ENCODE measurements at regions not wholly inside any gene's neighbourhood (a gene's known extent, or its start where the extent isn't known, plus 50 kb on each side); places are given as distances from the start of the nearest gene placed in this dataset.

DNA sequence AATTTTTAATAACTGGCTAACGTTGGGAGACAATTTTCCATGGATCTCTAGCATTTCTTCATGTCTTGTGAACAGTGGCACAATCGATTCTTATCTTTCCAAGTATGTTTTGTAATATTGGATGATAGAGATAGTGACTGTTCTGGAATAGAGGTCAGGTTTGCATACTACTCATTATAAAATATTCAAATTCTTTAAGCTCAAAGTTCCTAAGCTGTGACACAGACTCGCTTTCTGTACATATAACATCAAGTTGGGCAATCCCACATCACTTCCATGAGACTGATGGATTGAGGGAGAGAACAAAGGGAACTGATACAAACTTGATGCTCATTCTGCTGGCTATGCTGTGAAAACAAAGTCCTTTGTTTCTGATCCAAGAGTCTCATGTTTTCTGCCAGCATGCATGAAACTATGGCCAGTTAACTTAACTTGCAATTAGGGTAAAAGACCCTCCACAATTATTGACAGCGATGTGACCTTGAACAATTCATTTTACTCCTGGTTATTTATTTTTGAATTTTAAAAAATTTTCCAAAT, 392.4 kb downstream of the TTLL7 start:
- POLR2A ChIA-PET = no interaction called here
- Mint-ChIP-seq H3K9me3 (no peaks in the 10 kb centered on the region), H3K36me3 (ENCODE audit: low read depth) (no peaks in the 10 kb centered on the region), H3K27ac (no peak overlapping the region), H3K4me3 (no peak overlapping the region), H3K27me3 (no peaks in the 10 kb centered on the region), H3K4me1 (ENCODE audit: low read depth) (peaks cover 4% of the 10 kb centered on the region)
- Histone ChIP-seq H3K4me3 (ENCODE audit: low read length) (no peak overlapping the region), H3K36me3 (ENCODE audit: insufficient read depth, low read length) (no peaks in the 10 kb centered on the region), H3K4me1 (ENCODE audit: insufficient read depth, low read length) (no peaks in the 10 kb centered on the region), H3K27ac (ENCODE audit: low read depth in 1 of 2, low read length in 2 of 2) (no peak overlapping the region), H3K9me3 (ENCODE audit: control insufficient read depth in 1 of 2, insufficient read depth in 1 of 2, low read length in 2 of 2) (no peaks in the 10 kb centered on the region), H3K27me3 (ENCODE audit: control insufficient read depth in 1 of 2, insufficient read depth in 2 of 2, low read length in 2 of 2) (no peaks in the 10 kb centered on the region)
- intact Hi-C loops (cut with DNase I, micrococcal nuclease) = no loop called here
- TF ChIP-seq, protein P1, sequence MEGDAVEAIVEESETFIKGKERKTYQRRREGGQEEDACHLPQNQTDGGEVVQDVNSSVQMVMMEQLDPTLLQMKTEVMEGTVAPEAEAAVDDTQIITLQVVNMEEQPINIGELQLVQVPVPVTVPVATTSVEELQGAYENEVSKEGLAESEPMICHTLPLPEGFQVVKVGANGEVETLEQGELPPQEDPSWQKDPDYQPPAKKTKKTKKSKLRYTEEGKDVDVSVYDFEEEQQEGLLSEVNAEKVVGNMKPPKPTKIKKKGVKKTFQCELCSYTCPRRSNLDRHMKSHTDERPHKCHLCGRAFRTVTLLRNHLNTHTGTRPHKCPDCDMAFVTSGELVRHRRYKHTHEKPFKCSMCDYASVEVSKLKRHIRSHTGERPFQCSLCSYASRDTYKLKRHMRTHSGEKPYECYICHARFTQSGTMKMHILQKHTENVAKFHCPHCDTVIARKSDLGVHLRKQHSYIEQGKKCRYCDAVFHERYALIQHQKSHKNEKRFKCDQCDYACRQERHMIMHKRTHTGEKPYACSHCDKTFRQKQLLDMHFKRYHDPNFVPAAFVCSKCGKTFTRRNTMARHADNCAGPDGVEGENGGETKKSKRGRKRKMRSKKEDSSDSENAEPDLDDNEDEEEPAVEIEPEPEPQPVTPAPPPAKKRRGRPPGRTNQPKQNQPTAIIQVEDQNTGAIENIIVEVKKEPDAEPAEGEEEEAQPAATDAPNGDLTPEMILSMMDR (IDR thresholded peaks at IDR 0.05) = no peak
- ATAC-seq (ENCODE audit: poor library complexity) (no peak), DNase-seq (no peak)
- CTCF ChIA-PET = no interaction called here

DNA sequence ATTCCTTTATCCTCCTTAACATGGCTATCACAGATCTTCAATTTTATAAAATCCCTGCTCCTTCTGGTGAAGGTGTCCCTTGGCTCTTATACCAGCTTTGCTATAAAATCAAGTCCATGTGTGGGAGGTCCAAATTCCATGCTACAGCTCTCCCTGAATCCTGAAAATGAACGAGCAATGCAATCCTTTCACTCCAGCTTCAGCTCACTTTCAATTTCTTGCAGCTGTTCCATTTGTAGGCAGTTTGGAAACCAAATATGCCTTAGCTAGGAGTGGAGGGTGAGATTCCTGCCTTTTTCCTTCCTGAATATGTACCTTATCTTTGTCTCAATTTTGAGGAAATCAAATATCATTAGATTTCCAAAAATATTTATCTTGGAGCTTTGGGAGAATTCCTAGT, 402.6 kb downstream of the TTLL7 start:
- Histone ChIP-seq H3K36me3 (ENCODE audit: insufficient read depth, low read length) (no peaks in the 10 kb centered on the region), H3K4me1 (ENCODE audit: insufficient read depth, low read length) (no peaks in the 10 kb centered on the region), H3K27ac (ENCODE audit: low read depth in 1 of 2, low read length in 2 of 2) (no peak overlapping the region), H3K4me3 (ENCODE audit: low read length) (no peak overlapping the region), H3K27me3 (ENCODE audit: control insufficient read depth in 1 of 2, insufficient read depth in 2 of 2, low read length in 2 of 2) (no peaks in the 10 kb centered on the region), H3K9me3 (ENCODE audit: control insufficient read depth in 1 of 2, insufficient read depth in 1 of 2, low read length in 2 of 2) (peaks cover 0 to 7% of the 10 kb centered on the region in 2 experiments)
- TF ChIP-seq, protein P1 (IDR thresholded peaks at IDR 0.05) = no peak
- CTCF ChIA-PET = no interaction called here
- Mint-ChIP-seq H3K4me1 (ENCODE audit: low read depth) (peaks cover 23% of the 10 kb centered on the region), H3K9me3 (peaks cover 7% of the 10 kb centered on the region), H3K27me3 (no peaks in the 10 kb centered on the region), H3K36me3 (ENCODE audit: low read depth) (no peaks in the 10 kb centered on the region), H3K4me3 (no peak overlapping the region), H3K27ac (no peak overlapping the region)
- intact Hi-C loops (cut with DNase I, micrococcal nuclease) = loop anchor here in 1 of 2 experiments (10.0 kb wide), 1 partner anchor 258 kb away; no protein-coding TSS in a partner anchor
- DNase-seq (no peak), ATAC-seq (ENCODE audit: poor library complexity) (no peak)
- POLR2A ChIA-PET = no interaction called here

GRCh38 chr1:83593073-83593472, 405.9 kb downstream of the TTLL7 start:
- no peaks in the 10 kb centered on the region for H3K27me3 ChIP-seq (ENCODE audit: control insufficient read depth in 1 of 2, insufficient read depth in 2 of 2, low read length in 2 of 2)
- Mint-ChIP-seq H3K9me3 (no peaks in the 10 kb centered on the region), H3K4me3 (no peak overlapping the region), H3K27ac (no peak overlapping the region), H3K36me3 (ENCODE audit: low read depth) (no peaks in the 10 kb centered on the region), H3K27me3 (no peaks in the 10 kb centered on the region), H3K4me1 (ENCODE audit: low read depth) (peaks cover 18% of the 10 kb centered on the region)
- no peaks in the 10 kb centered on the region for H3K36me3 ChIP-seq (ENCODE audit: insufficient read depth, low read length)
- DNase-seq (no peak), ATAC-seq (ENCODE audit: poor library complexity) (no peak)
- H3K4me1 ChIP-seq (ENCODE audit: insufficient read depth, low read length) = no peaks in the 10 kb centered on the region
- ChIA-PET CTCF (no interaction called here), POLR2A (no interaction called here)
- TF ChIP-seq, protein P1 (IDR thresholded peaks at IDR 0.05) = no peak
- H3K4me3 ChIP-seq (ENCODE audit: low read length) = no peak overlapping the region
- intact Hi-C loops (cut with DNase I, micrococcal nuclease) = loop anchor here in 1 of 2 experiments (10.0 kb wide), 1 partner anchor 262 kb away; no protein-coding TSS in a partner anchor
- H3K9me3 ChIP-seq (ENCODE audit: control insufficient read depth in 1 of 2, insufficient read depth in 1 of 2, low read length in 2 of 2) = peaks cover 0 to 3% of the 10 kb centered on the region in 2 experiments
- no peak overlapping the region for H3K27ac ChIP-seq (ENCODE audit: low read depth in 1 of 2, low read length in 2 of 2)
